ENCODE measurements at regions not wholly inside any gene's neighbourhood (a gene's known extent, or its start where the extent isn't known, plus 50 kb on each side); places are given as distances from the start of the nearest gene placed in this dataset.

- DNase-seq (ENCODE audit: low read depth, low spot score), result no peak
- Histone ChIP-seq H3K36me3 (ENCODE audit: control insufficient read depth, insufficient read depth, low read length) (no peaks in the 10 kb centered on the region), H3K27ac (ENCODE audit: low read length) (no peak overlapping the region), H3K4me3 (ENCODE audit: low read length) (no peak overlapping the region), H3K9me3 (ENCODE audit: control insufficient read depth, insufficient read depth, low read length) (no peaks in the 10 kb centered on the region), H3K27me3 (ENCODE audit: control insufficient read depth, insufficient read depth, low read length) (no peaks in the 10 kb centered on the region), H3K4me1 (ENCODE audit: control insufficient read depth, insufficient read depth, low read length) (peaks cover 3% of the 10 kb centered on the region; the same call in 1 of the 2 replicates)
- WGBS (ENCODE audit: insufficient coverage, insufficient read length), result no CpG with 5 or more reads among the region's 14 CpGs
Observed at GRCh38 chr10:3890602-3891352, 105.8 kb upstream of the KLF6 start.

- H3K36me3 ChIP-seq (ENCODE audit: control insufficient read depth, insufficient read depth, low read length), result no peaks in the 10 kb centered on the region
- DNase-seq (ENCODE audit: low read depth, low spot score), result no peak
- H3K4me1 ChIP-seq (ENCODE audit: control insufficient read depth, insufficient read depth, low read length), result peaks cover 3% of the 10 kb centered on the region; the same call in 1 of the 2 replicates
- H3K4me3 ChIP-seq (ENCODE audit: low read length), result no peak overlapping the region
- H3K27me3 ChIP-seq (ENCODE audit: control insufficient read depth, insufficient read depth, low read length), result no peaks in the 10 kb centered on the region
- no peak overlapping the region for H3K27ac ChIP-seq (ENCODE audit: low read length)
- H3K9me3 ChIP-seq (ENCODE audit: control insufficient read depth, insufficient read depth, low read length), result no peaks in the 10 kb centered on the region
- WGBS (ENCODE audit: insufficient coverage, insufficient read length), result no CpG with 5 or more reads among the region's 4 CpGs
Observed at GRCh38 chr10:3889961-3890522, 105.0 kb upstream of the KLF6 start.

DNA sequence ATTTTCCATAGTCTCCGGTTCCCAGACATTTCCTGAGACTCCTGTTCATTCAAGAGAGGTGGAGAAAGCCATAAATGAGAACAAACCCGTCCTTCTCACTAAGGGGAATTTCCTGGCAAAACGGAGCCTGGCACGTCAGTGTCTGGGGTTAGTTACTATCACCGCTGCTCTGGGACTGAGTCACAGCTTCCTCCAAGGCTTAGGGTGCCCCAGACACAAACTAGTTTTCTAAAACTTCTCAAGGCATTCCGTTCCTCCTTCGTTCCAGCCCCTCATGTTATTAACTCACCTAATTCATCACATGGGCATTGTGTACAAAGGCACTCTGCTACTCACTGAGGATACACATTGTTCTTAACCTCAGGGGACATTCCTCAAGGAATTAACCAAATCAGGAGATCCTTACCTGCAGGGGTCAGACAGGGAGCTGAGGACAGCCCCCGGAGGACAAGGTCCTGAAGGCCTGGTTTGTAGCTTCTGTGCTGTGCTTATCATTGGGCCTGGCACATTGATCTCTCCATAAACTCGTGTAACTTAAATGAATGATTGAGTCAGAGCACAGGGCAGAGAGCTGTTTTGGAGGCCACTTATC lies 103.0 kb upstream of the KLF6 start:
- no peak overlapping the region for H3K4me3 ChIP-seq (ENCODE audit: low read length)
- no peak overlapping the region for H3K27ac ChIP-seq (ENCODE audit: low read length)
- DNase-seq (ENCODE audit: low read depth, low spot score), result no peak
- WGBS (ENCODE audit: insufficient coverage, insufficient read length), result no CpG with 5 or more reads among the region's 9 CpGs
- H3K9me3 ChIP-seq (ENCODE audit: control insufficient read depth, insufficient read depth, low read length), result no peaks in the 10 kb centered on the region
- no peaks in the 10 kb centered on the region for H3K36me3 ChIP-seq (ENCODE audit: control insufficient read depth, insufficient read depth, low read length)
- no peaks in the 10 kb centered on the region for H3K27me3 ChIP-seq (ENCODE audit: control insufficient read depth, insufficient read depth, low read length)
- H3K4me1 ChIP-seq (ENCODE audit: control insufficient read depth, insufficient read depth, low read length), result peaks cover 2% of the 10 kb centered on the region; the same call in 1 of the 2 replicates

GRCh38 chr10:3887404-3887803 lies 102.4 kb upstream of the KLF6 start:
- H3K4me1 ChIP-seq (ENCODE audit: control insufficient read depth, insufficient read depth, low read length), result peaks cover 2% of the 10 kb centered on the region; the same call in 1 of the 2 replicates
- no peaks in the 10 kb centered on the region for H3K27me3 ChIP-seq (ENCODE audit: control insufficient read depth, insufficient read depth, low read length)
- no peak overlapping the region for H3K27ac ChIP-seq (ENCODE audit: low read length)
- no peak overlapping the region for H3K4me3 ChIP-seq (ENCODE audit: low read length)
- H3K9me3 ChIP-seq (ENCODE audit: control insufficient read depth, insufficient read depth, low read length), result no peaks in the 10 kb centered on the region
- DNase-seq (ENCODE audit: low read depth, low spot score), result no peak
- WGBS (ENCODE audit: insufficient coverage, insufficient read length), result no CpG with 5 or more reads among the region's 7 CpGs
- H3K36me3 ChIP-seq (ENCODE audit: control insufficient read depth, insufficient read depth, low read length), result no peaks in the 10 kb centered on the region

- peaks cover 2% of the 10 kb centered on the region; the same call in 1 of the 2 replicates for H3K4me1 ChIP-seq (ENCODE audit: control insufficient read depth, insufficient read depth, low read length)
- WGBS (ENCODE audit: insufficient coverage, insufficient read length), result no CpG with 5 or more reads among the region's 11 CpGs
- no peak overlapping the region for H3K4me3 ChIP-seq (ENCODE audit: low read length)
- H3K27me3 ChIP-seq (ENCODE audit: control insufficient read depth, insufficient read depth, low read length), result no peaks in the 10 kb centered on the region
- H3K27ac ChIP-seq (ENCODE audit: low read length), result no peak overlapping the region
- no peaks in the 10 kb centered on the region for H3K36me3 ChIP-seq (ENCODE audit: control insufficient read depth, insufficient read depth, low read length)
- DNase-seq (ENCODE audit: low read depth, low spot score), result no peak
- no peaks in the 10 kb centered on the region for H3K9me3 ChIP-seq (ENCODE audit: control insufficient read depth, insufficient read depth, low read length)
Observed at GRCh38 chr10:3886641-3887251, 101.7 kb upstream of the KLF6 start.

GRCh38 chr10:3886191-3886590 lies 101.2 kb upstream of the KLF6 start:
- Histone ChIP-seq H3K27ac (ENCODE audit: low read length) (no peak overlapping the region), H3K9me3 (ENCODE audit: control insufficient read depth, insufficient read depth, low read length) (no peaks in the 10 kb centered on the region), H3K4me1 (ENCODE audit: control insufficient read depth, insufficient read depth, low read length) (peaks cover 2% of the 10 kb centered on the region; the same call in 1 of the 2 replicates), H3K27me3 (ENCODE audit: control insufficient read depth, insufficient read depth, low read length) (no peaks in the 10 kb centered on the region), H3K36me3 (ENCODE audit: control insufficient read depth, insufficient read depth, low read length) (no peaks in the 10 kb centered on the region), H3K4me3 (ENCODE audit: low read length) (no peak overlapping the region)
- WGBS (ENCODE audit: insufficient coverage, insufficient read length), result no CpG with 5 or more reads among the region's 14 CpGs
- no peak for DNase-seq (ENCODE audit: low read depth, low spot score)

- WGBS (ENCODE audit: insufficient coverage, insufficient read length), result no CpG with 5 or more reads among the region's 4 CpGs
- Histone ChIP-seq H3K27ac (ENCODE audit: low read length) (no peak overlapping the region), H3K4me3 (ENCODE audit: low read length) (no peak overlapping the region), H3K36me3 (ENCODE audit: control insufficient read depth, insufficient read depth, low read length) (no peaks in the 10 kb centered on the region), H3K9me3 (ENCODE audit: control insufficient read depth, insufficient read depth, low read length) (no peaks in the 10 kb centered on the region), H3K4me1 (ENCODE audit: control insufficient read depth, insufficient read depth, low read length) (peaks cover under 1% of the 10 kb centered on the region; the same call in 1 of the 2 replicates), H3K27me3 (ENCODE audit: control insufficient read depth, insufficient read depth, low read length) (no peaks in the 10 kb centered on the region)
- no peak for DNase-seq (ENCODE audit: low read depth, low spot score)
Observed at GRCh38 chr10:3882855-3883254, 97.8 kb upstream of the KLF6 start.

DNA sequence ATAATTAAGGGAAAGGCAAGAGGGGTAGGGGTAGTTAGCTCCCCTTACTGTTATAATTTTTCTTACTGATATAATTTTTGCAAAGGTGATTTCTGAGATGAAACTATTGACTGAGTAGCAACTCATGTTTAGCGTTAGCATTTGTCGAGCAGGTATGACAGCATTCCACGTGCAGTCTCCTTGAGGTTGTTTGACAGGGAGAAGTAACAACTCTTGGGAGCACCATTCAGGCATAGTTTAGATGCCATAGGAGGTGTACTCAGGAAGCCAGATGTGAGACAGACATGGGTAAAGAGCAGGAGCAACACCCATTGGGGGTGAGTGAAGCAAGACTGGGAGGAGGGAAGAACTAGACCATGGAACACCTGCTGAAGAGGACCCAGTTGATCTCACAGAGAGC lies 96.6 kb upstream of the KLF6 start:
- H3K4me1 ChIP-seq (ENCODE audit: control insufficient read depth, insufficient read depth, low read length), result no peaks in the 10 kb centered on the region
- H3K4me3 ChIP-seq (ENCODE audit: low read length), result no peak overlapping the region
- H3K27me3 ChIP-seq (ENCODE audit: control insufficient read depth, insufficient read depth, low read length), result no peaks in the 10 kb centered on the region
- no peak for DNase-seq (ENCODE audit: low read depth, low spot score)
- H3K36me3 ChIP-seq (ENCODE audit: control insufficient read depth, insufficient read depth, low read length), result no peaks in the 10 kb centered on the region
- no peak overlapping the region for H3K27ac ChIP-seq (ENCODE audit: low read length)
- H3K9me3 ChIP-seq (ENCODE audit: control insufficient read depth, insufficient read depth, low read length), result no peaks in the 10 kb centered on the region
- no CpG with 5 or more reads among the region's 3 CpGs for WGBS (ENCODE audit: insufficient coverage, insufficient read length)

DNA sequence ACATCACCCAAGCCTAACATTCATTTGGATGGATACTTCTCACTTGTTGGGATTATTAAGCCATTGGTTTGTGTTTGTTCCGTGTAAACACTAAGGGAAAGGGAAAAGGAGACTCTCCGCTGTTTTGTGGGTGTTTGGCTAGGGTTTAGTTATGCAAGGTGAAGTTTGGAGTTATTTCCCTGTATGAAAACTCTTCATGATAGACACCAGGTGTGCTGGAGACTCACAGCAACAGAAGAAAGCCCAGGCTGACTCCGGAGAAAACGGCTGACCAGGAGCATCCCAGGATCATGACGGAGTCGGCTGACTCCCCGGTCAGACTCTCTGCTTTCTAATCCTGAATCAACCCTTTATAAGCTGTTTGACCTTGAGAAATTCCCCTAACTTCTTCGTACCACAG lies 94.1 kb upstream of the KLF6 start:
- H3K27me3 ChIP-seq (ENCODE audit: control insufficient read depth, insufficient read depth, low read length), result no peaks in the 10 kb centered on the region
- H3K27ac ChIP-seq (ENCODE audit: low read length), result no peak overlapping the region
- H3K4me3 ChIP-seq (ENCODE audit: low read length), result no peak overlapping the region
- H3K36me3 ChIP-seq (ENCODE audit: control insufficient read depth, insufficient read depth, low read length), result no peaks in the 10 kb centered on the region
- no CpG with 5 or more reads among the region's 8 CpGs for WGBS (ENCODE audit: insufficient coverage, insufficient read length)
- no peaks in the 10 kb centered on the region for H3K9me3 ChIP-seq (ENCODE audit: control insufficient read depth, insufficient read depth, low read length)
- no peak for DNase-seq (ENCODE audit: low read depth, low spot score)
- H3K4me1 ChIP-seq (ENCODE audit: control insufficient read depth, insufficient read depth, low read length), result no peaks in the 10 kb centered on the region

GRCh38 chr10:3877211-3878000 lies 92.4 kb upstream of the KLF6 start:
- Histone ChIP-seq H3K4me3 (ENCODE audit: low read length) (no peak overlapping the region), H3K9me3 (ENCODE audit: control insufficient read depth, insufficient read depth, low read length) (no peaks in the 10 kb centered on the region), H3K36me3 (ENCODE audit: control insufficient read depth, insufficient read depth, low read length) (no peaks in the 10 kb centered on the region), H3K4me1 (ENCODE audit: control insufficient read depth, insufficient read depth, low read length) (no peaks in the 10 kb centered on the region), H3K27ac (ENCODE audit: low read length) (no peak overlapping the region), H3K27me3 (ENCODE audit: control insufficient read depth, insufficient read depth, low read length) (no peaks in the 10 kb centered on the region)
- no peak for DNase-seq (ENCODE audit: low read depth, low spot score)
- no CpG with 5 or more reads among the region's 4 CpGs for WGBS (ENCODE audit: insufficient coverage, insufficient read length)
